WTC11 (cell line): ENCODE measurements at regions not wholly inside any gene's neighbourhood (a gene's known extent, or its start where the extent isn't known, plus 50 kb on each side); places are given as distances from the start of the nearest gene placed in this dataset.
A peak's percentile ranks its signal among the peaks of the same experiment; 100 is the strongest.
"Not testable (repeated sequence)": the region's sequence is repeated elsewhere in the genome, so short reads cannot be mapped to it uniquely, and the experiment has no call there.

Experiments used
- ATAC-seq: fragments of 200-7000 bp; cut with Tn5 transposase; 2 replicates; pipeline ENCODE4 v1.10.0; 2021; ENCODE audit warnings: mild to moderate bottlenecking, moderate library complexity
- CTCF ChIA-PET: fragments of 300-600 bp; sonication (Branson Sonifier 250); formaldehyde crosslinking; loops from one replicate; lab custom pipeline; 2021; ENCODE audit warnings: antibody characterized with exemption; lab: Charles Lee
- POLR2A ChIA-PET: fragments of 350-600 bp; sonication (Branson Sonifier 250); formaldehyde crosslinking; loops from one replicate; lab custom pipeline; 2021; ENCODE audit warnings: antibody characterized with exemption; lab: Charles Lee
- DNase-seq: peaks from one replicate; pipeline ENCODE4 v3.0.0; 2021; ENCODE audit warnings: low spot score
- H3K27ac Mint-ChIP-seq: 2 replicates; pipeline ENCODE4 v1.8.0; 2021; ENCODE audit warnings: mixed read lengths
- H3K27me3 Mint-ChIP-seq: 2 replicates; pipeline ENCODE4 v1.8.0; 2021; ENCODE audit warnings: low read depth, mild to moderate bottlenecking, moderate library complexity, mixed read lengths
- H3K36me3 Mint-ChIP-seq: 2 replicates; pipeline ENCODE4 v1.8.0; 2021; ENCODE audit warnings: mixed read lengths
- H3K4me1 Mint-ChIP-seq: 2 replicates; pipeline ENCODE4 v1.8.0; 2022; ENCODE audit warnings: mixed read lengths
- H3K4me3 Mint-ChIP-seq: 2 replicates; pipeline ENCODE4 v1.8.0; 2021; ENCODE audit warnings: mild to moderate bottlenecking, moderate library complexity, mixed read lengths
- H3K9me3 Mint-ChIP-seq: 2 replicates; pipeline ENCODE4 v1.8.0; 2021; ENCODE audit warnings: mixed read lengths
- ATF3 ChIP-seq: sonication (generic); formaldehyde crosslinking; conservative IDR thresholded peaks from 2 replicates; pipeline ENCODE4 v1.8.1; 2022; ENCODE audit warnings: mild to moderate bottlenecking, missing genetic modification reagents
- CREM ChIP-seq: sonication (generic); formaldehyde crosslinking; IDR thresholded peaks from 2 replicates; pipeline ENCODE4 v1.8.1; 2022; ENCODE audit warnings: mild to moderate bottlenecking, missing genetic modification reagents, moderate library complexity
- FOXP4 ChIP-seq: sonication (generic); formaldehyde crosslinking; IDR thresholded peaks from 2 replicates; pipeline ENCODE4 v1.8.0; 2022; ENCODE audit warnings: mild to moderate bottlenecking, missing genetic modification reagents
- GRHL2 ChIP-seq: fragments of 250-450 bp; sonication (Bioruptor Pico); IDR thresholded peaks from 2 replicates; pipeline ENCODE4 v1.8.0; 2022; ENCODE audit warnings: mild to moderate bottlenecking, moderate library complexity; ENCODE audit not compliant: insufficient replicate concordance, severe bottlenecking
- NFE2L1 ChIP-seq: sonication (generic); formaldehyde crosslinking; IDR thresholded peaks from 2 replicates; pipeline ENCODE4 v1.8.1; 2023; ENCODE audit warnings: missing genetic modification reagents
- NR3C1 ChIP-seq: sonication (generic); formaldehyde crosslinking; conservative IDR thresholded peaks from 2 replicates; pipeline ENCODE4 v1.8.1; 2023; ENCODE audit warnings: low read depth, mild to moderate bottlenecking, missing genetic modification reagents
- PRRX2 ChIP-seq: fragments of 250-450 bp; sonication (Bioruptor Pico); IDR thresholded peaks from 2 replicates; pipeline ENCODE4 v1.8.0; 2021; ENCODE audit warnings: mild to moderate bottlenecking
- TP53 ChIP-seq: sonication (generic); formaldehyde crosslinking; IDR thresholded peaks from 2 replicates; pipeline ENCODE4 v1.8.1; 2023; ENCODE audit warnings: mild to moderate bottlenecking, missing genetic modification reagents
- ZBTB43 ChIP-seq: sonication (generic); formaldehyde crosslinking; IDR thresholded peaks from 2 replicates; pipeline ENCODE4 v1.8.1; 2023; ENCODE audit warnings: mild to moderate bottlenecking, missing genetic modification reagents
- ZNF219 ChIP-seq: sonication (generic); formaldehyde crosslinking; IDR thresholded peaks from 2 replicates; pipeline ENCODE4 v1.8.0; 2023; ENCODE audit warnings: missing genetic modification reagents, mild to moderate bottlenecking, borderline replicate concordance
- ZNF396 ChIP-seq: fragments of 250-450 bp; sonication (Bioruptor Pico); IDR thresholded peaks from 2 replicates; pipeline ENCODE4 v1.8.0; 2021; ENCODE audit warnings: mild to moderate bottlenecking, moderate library complexity, borderline replicate concordance
- TF ChIP-seq, protein P1 (sequence below): fragments of 250-450 bp; sonication (Bioruptor Pico); IDR thresholded peaks from 2 replicates; pipeline ENCODE4 v1.9.0; 2021; ENCODE audit warnings: mild to moderate bottlenecking
- TF ChIP-seq, protein P2 (sequence below): sonication (generic); formaldehyde crosslinking; IDR thresholded peaks from 2 replicates; pipeline ENCODE4 v1.8.0; 2023; ENCODE audit warnings: mild to moderate bottlenecking, missing genetic modification reagents
- TF ChIP-seq, protein P3 (sequence below): sonication (generic); formaldehyde crosslinking; IDR thresholded peaks from 2 replicates; pipeline ENCODE4 v1.8.0; 2023; ENCODE audit warnings: missing genetic modification reagents
- TF ChIP-seq, protein P4 (sequence below): fragments of 250-450 bp; sonication (Bioruptor Pico); IDR thresholded peaks from 2 replicates; pipeline ENCODE4 v1.9.0; 2021; ENCODE audit warnings: mild to moderate bottlenecking, borderline replicate concordance

DNA sequence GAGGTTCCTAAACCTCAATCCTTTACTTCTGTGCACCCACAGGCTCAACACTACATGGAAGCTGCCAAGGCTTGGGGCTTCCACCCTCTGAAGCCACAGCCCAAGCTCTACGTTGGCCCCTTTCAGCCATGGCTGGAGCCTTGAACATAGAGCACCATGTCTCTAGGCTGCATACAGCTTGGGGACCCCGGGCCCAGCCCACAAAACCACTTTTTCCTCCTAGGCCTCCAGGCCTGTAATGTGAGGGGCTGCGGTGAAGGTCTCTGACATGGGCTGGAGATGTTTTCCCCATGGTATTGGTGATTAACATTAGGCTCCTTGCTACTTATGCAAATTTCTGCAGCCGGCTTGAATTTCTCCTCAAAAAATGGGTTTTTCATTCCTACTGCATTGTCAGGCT is 179.4 kb upstream of the C21orf91 start:
- H3K4me1 Mint-ChIP-seq, H3K27me3 Mint-ChIP-seq, POLR2A ChIA-PET, CTCF ChIA-PET, H3K27ac Mint-ChIP-seq, H3K4me3 Mint-ChIP-seq, ATAC-seq, DNase-seq: not testable (repeated sequence)
- H3K9me3 Mint-ChIP-seq: peaks cover 47% of the 10 kb centered on the region
- H3K36me3 Mint-ChIP-seq: peaks cover 30% of the 10 kb centered on the region

GRCh38 chr21:17989780-17990179 is 170.6 kb upstream of the C21orf91 start:
- peak overlapping the region; percentile 52 for H3K4me3 Mint-ChIP-seq
- CTCF ChIA-PET: interaction anchor here (1.0 to 1.7 kb wide), 2 partner anchors 51 to 64 kb away, joined by 4 to 13 read pairs; no protein-coding TSS in a partner anchor
- H3K27ac Mint-ChIP-seq: peak overlapping the region; percentile 76; the same call in 1 of the 2 replicates

GRCh38 chr21:17988102-17988437 is 168.9 kb upstream of the C21orf91 start:
- ChIA-PET POLR2A (no interaction called here), CTCF (no interaction called here)
- H3K27ac Mint-ChIP-seq: no peak overlapping the region
- no peak overlapping the region for H3K4me3 Mint-ChIP-seq
- DNase-seq (no peak), ATAC-seq (no peak)
- H3K36me3 Mint-ChIP-seq: peaks cover 30% of the 10 kb centered on the region
- H3K9me3 Mint-ChIP-seq: peaks cover 30% of the 10 kb centered on the region
- H3K27me3 Mint-ChIP-seq: no peaks in the 10 kb centered on the region
- peaks cover 25% of the 10 kb centered on the region for H3K4me1 Mint-ChIP-seq
- TF ChIP-seq, protein P1, sequence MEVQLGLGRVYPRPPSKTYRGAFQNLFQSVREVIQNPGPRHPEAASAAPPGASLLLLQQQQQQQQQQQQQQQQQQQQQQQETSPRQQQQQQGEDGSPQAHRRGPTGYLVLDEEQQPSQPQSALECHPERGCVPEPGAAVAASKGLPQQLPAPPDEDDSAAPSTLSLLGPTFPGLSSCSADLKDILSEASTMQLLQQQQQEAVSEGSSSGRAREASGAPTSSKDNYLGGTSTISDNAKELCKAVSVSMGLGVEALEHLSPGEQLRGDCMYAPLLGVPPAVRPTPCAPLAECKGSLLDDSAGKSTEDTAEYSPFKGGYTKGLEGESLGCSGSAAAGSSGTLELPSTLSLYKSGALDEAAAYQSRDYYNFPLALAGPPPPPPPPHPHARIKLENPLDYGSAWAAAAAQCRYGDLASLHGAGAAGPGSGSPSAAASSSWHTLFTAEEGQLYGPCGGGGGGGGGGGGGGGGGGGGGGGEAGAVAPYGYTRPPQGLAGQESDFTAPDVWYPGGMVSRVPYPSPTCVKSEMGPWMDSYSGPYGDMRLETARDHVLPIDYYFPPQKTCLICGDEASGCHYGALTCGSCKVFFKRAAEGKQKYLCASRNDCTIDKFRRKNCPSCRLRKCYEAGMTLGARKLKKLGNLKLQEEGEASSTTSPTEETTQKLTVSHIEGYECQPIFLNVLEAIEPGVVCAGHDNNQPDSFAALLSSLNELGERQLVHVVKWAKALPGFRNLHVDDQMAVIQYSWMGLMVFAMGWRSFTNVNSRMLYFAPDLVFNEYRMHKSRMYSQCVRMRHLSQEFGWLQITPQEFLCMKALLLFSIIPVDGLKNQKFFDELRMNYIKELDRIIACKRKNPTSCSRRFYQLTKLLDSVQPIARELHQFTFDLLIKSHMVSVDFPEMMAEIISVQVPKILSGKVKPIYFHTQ (CRISPR knock-in tag): no peak
- no peak for TF ChIP-seq ZNF219 (CRISPR knock-in tag)
- TF ChIP-seq ZNF396 (CRISPR knock-in tag): no peak
- TF ChIP-seq, protein P2, sequence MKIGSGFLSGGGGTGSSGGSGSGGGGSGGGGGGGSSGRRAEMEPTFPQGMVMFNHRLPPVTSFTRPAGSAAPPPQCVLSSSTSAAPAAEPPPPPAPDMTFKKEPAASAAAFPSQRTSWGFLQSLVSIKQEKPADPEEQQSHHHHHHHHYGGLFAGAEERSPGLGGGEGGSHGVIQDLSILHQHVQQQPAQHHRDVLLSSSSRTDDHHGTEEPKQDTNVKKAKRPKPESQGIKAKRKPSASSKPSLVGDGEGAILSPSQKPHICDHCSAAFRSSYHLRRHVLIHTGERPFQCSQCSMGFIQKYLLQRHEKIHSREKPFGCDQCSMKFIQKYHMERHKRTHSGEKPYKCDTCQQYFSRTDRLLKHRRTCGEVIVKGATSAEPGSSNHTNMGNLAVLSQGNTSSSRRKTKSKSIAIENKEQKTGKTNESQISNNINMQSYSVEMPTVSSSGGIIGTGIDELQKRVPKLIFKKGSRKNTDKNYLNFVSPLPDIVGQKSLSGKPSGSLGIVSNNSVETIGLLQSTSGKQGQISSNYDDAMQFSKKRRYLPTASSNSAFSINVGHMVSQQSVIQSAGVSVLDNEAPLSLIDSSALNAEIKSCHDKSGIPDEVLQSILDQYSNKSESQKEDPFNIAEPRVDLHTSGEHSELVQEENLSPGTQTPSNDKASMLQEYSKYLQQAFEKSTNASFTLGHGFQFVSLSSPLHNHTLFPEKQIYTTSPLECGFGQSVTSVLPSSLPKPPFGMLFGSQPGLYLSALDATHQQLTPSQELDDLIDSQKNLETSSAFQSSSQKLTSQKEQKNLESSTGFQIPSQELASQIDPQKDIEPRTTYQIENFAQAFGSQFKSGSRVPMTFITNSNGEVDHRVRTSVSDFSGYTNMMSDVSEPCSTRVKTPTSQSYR (CRISPR knock-in tag): no peak
- TF ChIP-seq, protein P3, sequence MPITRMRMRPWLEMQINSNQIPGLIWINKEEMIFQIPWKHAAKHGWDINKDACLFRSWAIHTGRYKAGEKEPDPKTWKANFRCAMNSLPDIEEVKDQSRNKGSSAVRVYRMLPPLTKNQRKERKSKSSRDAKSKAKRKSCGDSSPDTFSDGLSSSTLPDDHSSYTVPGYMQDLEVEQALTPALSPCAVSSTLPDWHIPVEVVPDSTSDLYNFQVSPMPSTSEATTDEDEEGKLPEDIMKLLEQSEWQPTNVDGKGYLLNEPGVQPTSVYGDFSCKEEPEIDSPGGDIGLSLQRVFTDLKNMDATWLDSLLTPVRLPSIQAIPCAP: no peak
- TF ChIP-seq, protein P4, sequence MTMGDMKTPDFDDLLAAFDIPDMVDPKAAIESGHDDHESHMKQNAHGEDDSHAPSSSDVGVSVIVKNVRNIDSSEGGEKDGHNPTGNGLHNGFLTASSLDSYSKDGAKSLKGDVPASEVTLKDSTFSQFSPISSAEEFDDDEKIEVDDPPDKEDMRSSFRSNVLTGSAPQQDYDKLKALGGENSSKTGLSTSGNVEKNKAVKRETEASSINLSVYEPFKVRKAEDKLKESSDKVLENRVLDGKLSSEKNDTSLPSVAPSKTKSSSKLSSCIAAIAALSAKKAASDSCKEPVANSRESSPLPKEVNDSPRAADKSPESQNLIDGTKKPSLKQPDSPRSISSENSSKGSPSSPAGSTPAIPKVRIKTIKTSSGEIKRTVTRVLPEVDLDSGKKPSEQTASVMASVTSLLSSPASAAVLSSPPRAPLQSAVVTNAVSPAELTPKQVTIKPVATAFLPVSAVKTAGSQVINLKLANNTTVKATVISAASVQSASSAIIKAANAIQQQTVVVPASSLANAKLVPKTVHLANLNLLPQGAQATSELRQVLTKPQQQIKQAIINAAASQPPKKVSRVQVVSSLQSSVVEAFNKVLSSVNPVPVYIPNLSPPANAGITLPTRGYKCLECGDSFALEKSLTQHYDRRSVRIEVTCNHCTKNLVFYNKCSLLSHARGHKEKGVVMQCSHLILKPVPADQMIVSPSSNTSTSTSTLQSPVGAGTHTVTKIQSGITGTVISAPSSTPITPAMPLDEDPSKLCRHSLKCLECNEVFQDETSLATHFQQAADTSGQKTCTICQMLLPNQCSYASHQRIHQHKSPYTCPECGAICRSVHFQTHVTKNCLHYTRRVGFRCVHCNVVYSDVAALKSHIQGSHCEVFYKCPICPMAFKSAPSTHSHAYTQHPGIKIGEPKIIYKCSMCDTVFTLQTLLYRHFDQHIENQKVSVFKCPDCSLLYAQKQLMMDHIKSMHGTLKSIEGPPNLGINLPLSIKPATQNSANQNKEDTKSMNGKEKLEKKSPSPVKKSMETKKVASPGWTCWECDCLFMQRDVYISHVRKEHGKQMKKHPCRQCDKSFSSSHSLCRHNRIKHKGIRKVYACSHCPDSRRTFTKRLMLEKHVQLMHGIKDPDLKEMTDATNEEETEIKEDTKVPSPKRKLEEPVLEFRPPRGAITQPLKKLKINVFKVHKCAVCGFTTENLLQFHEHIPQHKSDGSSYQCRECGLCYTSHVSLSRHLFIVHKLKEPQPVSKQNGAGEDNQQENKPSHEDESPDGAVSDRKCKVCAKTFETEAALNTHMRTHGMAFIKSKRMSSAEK: no peak
- TF ChIP-seq ZBTB43 (CRISPR knock-in tag): no peak
- TF ChIP-seq NFE2L1 (CRISPR knock-in tag): no peak
- TF ChIP-seq GRHL2 (CRISPR knock-in tag): no peak
- TF ChIP-seq PRRX2 (CRISPR knock-in tag): no peak
- TF ChIP-seq CREM (CRISPR knock-in tag): no peak
- no peak for TF ChIP-seq TP53 (CRISPR knock-in tag)
- no peak for TF ChIP-seq NR3C1 (CRISPR knock-in tag)

More at GRCh38 chr21:17989780-17990179, 170.6 kb upstream of the C21orf91 start:
- Mint-ChIP-seq H3K27me3 (no peaks in the 10 kb centered on the region), H3K4me1 (peaks cover 25% of the 10 kb centered on the region), H3K36me3 (peaks cover 35% of the 10 kb centered on the region), H3K9me3 (peaks cover 44% of the 10 kb centered on the region)
- peak; percentile 99 for ATAC-seq
- DNase-seq: no peak
- TF ChIP-seq ATF3 (CRISPR knock-in tag): no peak
- peak; percentile 52; the same call in 1 of the 2 replicates for TF ChIP-seq FOXP4 (CRISPR knock-in tag)
- POLR2A ChIA-PET: no interaction called here
